ENCODE measurements at regions not wholly inside any gene's neighbourhood (a gene's known extent, or its start where the extent isn't known, plus 50 kb on each side); places are given as distances from the start of the nearest gene placed in this dataset.

GRCh38 chr18:62460851-62461300 is 61.9 kb upstream of the ZCCHC2 start:
- H3K4me3 ChIP-seq (ENCODE audit: low read depth in 1 of 3, low read length in 3 of 3), result no peak overlapping the region
- H3K27me3 ChIP-seq (ENCODE audit: control insufficient read depth in 4 of 4, insufficient read depth in 4 of 4, low read length in 3 of 4), result no peaks in the 10 kb centered on the region
- H3K9me3 ChIP-seq (ENCODE audit: control insufficient read depth in 4 of 4, low read length in 3 of 4), result peaks cover 0 to 2% (median 0%) of the 10 kb centered on the region in 4 donors
- no peak for DNase-seq (ENCODE audit: low spot score)
- 23% methylated on average over 1 of the region's 1 CpG for WGBS
- H3K36me3 ChIP-seq (ENCODE audit: control insufficient read depth in 4 of 4, insufficient read depth in 3 of 4, low read depth in 1 of 4, low read length in 3 of 4), result no peaks in the 10 kb centered on the region
- peak; percentile 77 to 84 for TF ChIP-seq RXRA (IDR thresholded peaks at IDR 0.05)
- TF ChIP-seq HNF4A (conservative IDR thresholded peaks at IDR 0.05), result peak; percentile 77 to 83
- no peak for TF ChIP-seq HNF4G (IDR thresholded peaks at IDR 0.05)
- TF ChIP-seq, protein P1, sequence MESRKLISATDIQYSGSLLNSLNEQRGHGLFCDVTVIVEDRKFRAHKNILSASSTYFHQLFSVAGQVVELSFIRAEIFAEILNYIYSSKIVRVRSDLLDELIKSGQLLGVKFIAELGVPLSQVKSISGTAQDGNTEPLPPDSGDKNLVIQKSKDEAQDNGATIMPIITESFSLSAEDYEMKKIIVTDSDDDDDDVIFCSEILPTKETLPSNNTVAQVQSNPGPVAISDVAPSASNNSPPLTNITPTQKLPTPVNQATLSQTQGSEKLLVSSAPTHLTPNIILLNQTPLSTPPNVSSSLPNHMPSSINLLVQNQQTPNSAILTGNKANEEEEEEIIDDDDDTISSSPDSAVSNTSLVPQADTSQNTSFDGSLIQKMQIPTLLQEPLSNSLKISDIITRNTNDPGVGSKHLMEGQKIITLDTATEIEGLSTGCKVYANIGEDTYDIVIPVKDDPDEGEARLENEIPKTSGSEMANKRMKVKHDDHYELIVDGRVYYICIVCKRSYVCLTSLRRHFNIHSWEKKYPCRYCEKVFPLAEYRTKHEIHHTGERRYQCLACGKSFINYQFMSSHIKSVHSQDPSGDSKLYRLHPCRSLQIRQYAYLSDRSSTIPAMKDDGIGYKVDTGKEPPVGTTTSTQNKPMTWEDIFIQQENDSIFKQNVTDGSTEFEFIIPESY (IDR thresholded peaks at IDR 0.05), result peak; percentile 63
- no peak for TF ChIP-seq NR2F2 (IDR thresholded peaks at IDR 0.05)
- TF ChIP-seq EGR1 (IDR thresholded peaks at IDR 0.05; ENCODE audit: low read depth in 2 of 2), result peak in 1 of 2 donors; percentile 51
- peak; percentile 10 to 56 for TF ChIP-seq JUND (IDR thresholded peaks at IDR 0.05)
- peak; percentile 14 for TF ChIP-seq FOXA2 (IDR thresholded peaks at IDR 0.05)
- TF ChIP-seq SP1 (IDR thresholded peaks at IDR 0.05), result peak; percentile 71
- peak; percentile 50 to 57 for TF ChIP-seq RAD21 (IDR thresholded peaks at IDR 0.05)
- TF ChIP-seq YY1 (IDR thresholded peaks at IDR 0.05), result peak; percentile 68
- TF ChIP-seq, protein P2, sequence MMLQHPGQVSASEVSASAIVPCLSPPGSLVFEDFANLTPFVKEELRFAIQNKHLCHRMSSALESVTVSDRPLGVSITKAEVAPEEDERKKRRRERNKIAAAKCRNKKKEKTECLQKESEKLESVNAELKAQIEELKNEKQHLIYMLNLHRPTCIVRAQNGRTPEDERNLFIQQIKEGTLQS (IDR thresholded peaks at IDR 0.05), result peak; percentile 42
- TF ChIP-seq, protein P3, sequence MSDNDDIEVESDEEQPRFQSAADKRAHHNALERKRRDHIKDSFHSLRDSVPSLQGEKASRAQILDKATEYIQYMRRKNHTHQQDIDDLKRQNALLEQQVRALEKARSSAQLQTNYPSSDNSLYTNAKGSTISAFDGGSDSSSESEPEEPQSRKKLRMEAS (IDR thresholded peaks at IDR 0.05), result peak; percentile 68
- TF ChIP-seq TAF1 (conservative IDR thresholded peaks at IDR 0.05), result peak; percentile 22
- peak; percentile 67 for TF ChIP-seq REST (IDR thresholded peaks at IDR 0.05)
- TF ChIP-seq, protein P4, sequence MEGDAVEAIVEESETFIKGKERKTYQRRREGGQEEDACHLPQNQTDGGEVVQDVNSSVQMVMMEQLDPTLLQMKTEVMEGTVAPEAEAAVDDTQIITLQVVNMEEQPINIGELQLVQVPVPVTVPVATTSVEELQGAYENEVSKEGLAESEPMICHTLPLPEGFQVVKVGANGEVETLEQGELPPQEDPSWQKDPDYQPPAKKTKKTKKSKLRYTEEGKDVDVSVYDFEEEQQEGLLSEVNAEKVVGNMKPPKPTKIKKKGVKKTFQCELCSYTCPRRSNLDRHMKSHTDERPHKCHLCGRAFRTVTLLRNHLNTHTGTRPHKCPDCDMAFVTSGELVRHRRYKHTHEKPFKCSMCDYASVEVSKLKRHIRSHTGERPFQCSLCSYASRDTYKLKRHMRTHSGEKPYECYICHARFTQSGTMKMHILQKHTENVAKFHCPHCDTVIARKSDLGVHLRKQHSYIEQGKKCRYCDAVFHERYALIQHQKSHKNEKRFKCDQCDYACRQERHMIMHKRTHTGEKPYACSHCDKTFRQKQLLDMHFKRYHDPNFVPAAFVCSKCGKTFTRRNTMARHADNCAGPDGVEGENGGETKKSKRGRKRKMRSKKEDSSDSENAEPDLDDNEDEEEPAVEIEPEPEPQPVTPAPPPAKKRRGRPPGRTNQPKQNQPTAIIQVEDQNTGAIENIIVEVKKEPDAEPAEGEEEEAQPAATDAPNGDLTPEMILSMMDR (IDR thresholded peaks at IDR 0.05; ENCODE audit: low read depth, low read length, missing input control), result no peak
- TF ChIP-seq FOXA1 (IDR thresholded peaks at IDR 0.05), result no peak
- H3K9ac ChIP-seq (ENCODE audit: low read depth in 1 of 2, low read length in 2 of 2), result peak overlapping the region in 1 of 2 donors; percentile 71
- peaks cover 3 to 16% (median 9%) of the 10 kb centered on the region in 4 donors for H3K4me1 ChIP-seq (ENCODE audit: control insufficient read depth in 4 of 4, insufficient read depth in 4 of 4, low read length in 3 of 4)
- H3K27ac ChIP-seq (ENCODE audit: low read depth in 1 of 2, low read length in 2 of 2), result peak overlapping the region; percentile 66 to 81

Data from liver (tissue), 8 donors.